ENCODE measurements at regions not wholly inside any gene's neighbourhood (a gene's known extent, or its start where the extent isn't known, plus 50 kb on each side); places are given as distances from the start of the nearest gene placed in this dataset.
"Not testable (repeated sequence)": the region's sequence is repeated elsewhere in the genome, so short reads cannot be mapped to it uniquely, and the experiment has no call there.

DNA sequence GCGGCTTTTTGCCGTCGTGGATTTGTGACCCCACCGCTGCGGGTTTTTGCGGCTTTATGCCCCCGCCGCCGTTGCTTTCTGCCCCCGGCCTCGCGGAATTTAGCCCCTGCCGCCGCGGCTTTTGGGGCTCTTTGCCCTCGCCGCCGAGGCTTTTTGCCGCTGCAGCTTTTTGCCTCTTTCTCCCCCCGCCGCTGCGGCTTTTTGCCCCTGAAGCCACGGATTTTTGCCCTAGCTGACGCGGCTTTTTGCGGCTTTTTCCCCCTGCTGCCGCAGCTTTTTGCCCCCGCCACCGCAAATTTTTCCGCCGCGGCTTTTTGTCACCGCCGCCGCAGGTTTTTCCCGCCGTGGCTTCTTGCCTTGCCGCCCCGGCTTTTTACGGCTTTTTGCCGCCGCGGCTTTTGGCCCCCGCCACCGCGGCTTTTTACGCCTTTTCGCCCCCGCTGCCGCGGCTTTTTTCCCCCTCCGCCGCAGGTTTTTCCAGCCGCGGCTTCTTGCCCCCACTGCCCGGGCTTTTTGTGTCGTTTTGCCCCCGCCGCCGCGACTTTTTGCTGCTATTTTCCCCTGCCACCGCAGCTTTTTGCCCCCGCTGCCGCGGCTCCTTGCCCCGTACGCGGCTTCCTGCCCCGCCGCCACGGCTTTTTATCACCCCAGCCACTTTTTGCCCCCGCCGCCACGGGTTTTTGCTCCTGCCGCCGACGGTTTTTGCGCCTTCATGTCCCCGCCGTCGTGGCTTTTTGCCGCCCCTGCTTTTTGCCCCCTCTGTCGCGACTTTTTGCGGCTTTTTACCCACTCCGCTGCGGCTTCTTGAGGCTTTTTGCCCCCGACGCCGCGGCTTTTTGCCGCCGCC, 3933.6 kb downstream of the SRGAP2C start:
- Mint-ChIP-seq H3K4me3 (ENCODE audit: unreplicated experiment) (no peak overlapping the region), H3K4me1 (ENCODE audit: low read depth, unreplicated experiment) (no peaks in the 10 kb centered on the region), H3K36me3 (ENCODE audit: unreplicated experiment) (peaks cover 7% of the 10 kb centered on the region), H3K27ac (ENCODE audit: unreplicated experiment) (no peak overlapping the region), H3K9me3 (ENCODE audit: unreplicated experiment) (peaks cover 13% of the 10 kb centered on the region), H3K27me3 (ENCODE audit: unreplicated experiment) (peaks cover 5% of the 10 kb centered on the region)
- TF ChIP-seq, protein P1, sequence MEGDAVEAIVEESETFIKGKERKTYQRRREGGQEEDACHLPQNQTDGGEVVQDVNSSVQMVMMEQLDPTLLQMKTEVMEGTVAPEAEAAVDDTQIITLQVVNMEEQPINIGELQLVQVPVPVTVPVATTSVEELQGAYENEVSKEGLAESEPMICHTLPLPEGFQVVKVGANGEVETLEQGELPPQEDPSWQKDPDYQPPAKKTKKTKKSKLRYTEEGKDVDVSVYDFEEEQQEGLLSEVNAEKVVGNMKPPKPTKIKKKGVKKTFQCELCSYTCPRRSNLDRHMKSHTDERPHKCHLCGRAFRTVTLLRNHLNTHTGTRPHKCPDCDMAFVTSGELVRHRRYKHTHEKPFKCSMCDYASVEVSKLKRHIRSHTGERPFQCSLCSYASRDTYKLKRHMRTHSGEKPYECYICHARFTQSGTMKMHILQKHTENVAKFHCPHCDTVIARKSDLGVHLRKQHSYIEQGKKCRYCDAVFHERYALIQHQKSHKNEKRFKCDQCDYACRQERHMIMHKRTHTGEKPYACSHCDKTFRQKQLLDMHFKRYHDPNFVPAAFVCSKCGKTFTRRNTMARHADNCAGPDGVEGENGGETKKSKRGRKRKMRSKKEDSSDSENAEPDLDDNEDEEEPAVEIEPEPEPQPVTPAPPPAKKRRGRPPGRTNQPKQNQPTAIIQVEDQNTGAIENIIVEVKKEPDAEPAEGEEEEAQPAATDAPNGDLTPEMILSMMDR (IDR thresholded peaks at IDR 0.05; ENCODE audit: partially characterized antibody, unreplicated experiment): no peak
- no peak for DNase-seq

DNA sequence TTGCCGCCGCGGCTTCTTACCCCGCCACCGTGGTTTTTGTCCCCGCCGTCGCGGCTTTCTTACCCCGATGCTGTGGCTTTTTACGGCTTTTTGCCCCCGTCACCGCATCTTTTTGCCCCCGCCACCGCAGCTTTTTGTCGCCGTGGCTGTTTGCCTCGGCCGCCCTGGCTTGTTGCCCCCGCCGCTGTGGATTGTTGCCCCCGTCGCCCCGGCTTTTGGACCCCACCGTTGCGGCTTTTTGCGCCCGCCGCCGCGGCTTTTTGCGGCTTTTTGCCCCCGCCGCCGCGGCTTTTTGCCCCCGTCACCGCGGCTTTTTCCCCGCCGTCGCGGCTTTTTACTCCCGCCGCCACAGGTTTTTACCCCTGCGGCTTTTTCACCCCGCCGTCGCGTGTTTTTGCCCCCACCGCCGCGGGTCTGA, 3934.3 kb downstream of the SRGAP2C start:
- H3K27ac Mint-ChIP-seq (ENCODE audit: unreplicated experiment): no peak overlapping the region
- H3K4me3 Mint-ChIP-seq (ENCODE audit: unreplicated experiment): no peak overlapping the region
- H3K9me3 Mint-ChIP-seq (ENCODE audit: unreplicated experiment): peaks cover 15% of the 10 kb centered on the region
- no peaks in the 10 kb centered on the region for H3K4me1 Mint-ChIP-seq (ENCODE audit: low read depth, unreplicated experiment)
- peaks cover 5% of the 10 kb centered on the region for H3K27me3 Mint-ChIP-seq (ENCODE audit: unreplicated experiment)
- TF ChIP-seq, protein P1 (IDR thresholded peaks at IDR 0.05; ENCODE audit: partially characterized antibody, unreplicated experiment): no peak
- no peak for DNase-seq
- H3K36me3 Mint-ChIP-seq (ENCODE audit: unreplicated experiment): peaks cover 9% of the 10 kb centered on the region

DNA sequence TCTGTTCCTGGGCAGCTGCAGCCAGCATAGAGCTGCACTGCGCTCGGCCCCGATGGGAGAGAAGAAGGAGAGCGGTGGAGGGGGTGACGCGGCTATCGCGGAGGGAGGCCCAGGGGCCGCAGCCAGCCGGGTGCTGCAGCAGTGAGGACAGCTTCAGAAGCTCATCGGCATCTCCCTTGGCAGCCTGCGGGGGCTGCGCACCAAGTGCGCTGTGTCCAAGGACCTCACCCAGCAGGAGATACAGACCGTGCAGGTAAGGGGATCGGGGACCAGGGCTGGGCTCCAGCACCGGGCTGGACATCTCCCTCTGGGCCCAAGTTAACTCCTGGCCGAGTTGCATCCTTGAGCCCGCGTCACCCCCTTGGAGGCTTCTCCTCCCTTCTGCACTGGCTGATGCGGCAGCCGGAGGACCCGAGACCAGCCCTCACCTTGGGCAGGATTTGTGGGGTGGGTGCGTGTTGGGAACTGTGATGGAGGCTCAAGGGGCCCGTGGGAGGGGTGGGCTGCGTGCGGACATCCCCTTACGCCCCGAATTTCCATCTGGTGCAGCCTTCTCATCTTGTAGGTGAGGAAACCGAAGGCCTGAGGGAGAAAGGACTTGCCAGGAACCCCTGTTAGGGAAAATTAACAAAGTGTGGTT, 3934.9 kb downstream of the SRGAP2C start:
- H3K4me3 Mint-ChIP-seq (ENCODE audit: unreplicated experiment); H3K27me3 Mint-ChIP-seq (ENCODE audit: unreplicated experiment); DNase-seq; H3K4me1 Mint-ChIP-seq (ENCODE audit: low read depth, unreplicated experiment); H3K27ac Mint-ChIP-seq (ENCODE audit: unreplicated experiment): not testable (repeated sequence)
- Mint-ChIP-seq H3K36me3 (ENCODE audit: unreplicated experiment) (peaks cover 11% of the 10 kb centered on the region), H3K9me3 (ENCODE audit: unreplicated experiment) (peaks cover 20% of the 10 kb centered on the region)

DNA sequence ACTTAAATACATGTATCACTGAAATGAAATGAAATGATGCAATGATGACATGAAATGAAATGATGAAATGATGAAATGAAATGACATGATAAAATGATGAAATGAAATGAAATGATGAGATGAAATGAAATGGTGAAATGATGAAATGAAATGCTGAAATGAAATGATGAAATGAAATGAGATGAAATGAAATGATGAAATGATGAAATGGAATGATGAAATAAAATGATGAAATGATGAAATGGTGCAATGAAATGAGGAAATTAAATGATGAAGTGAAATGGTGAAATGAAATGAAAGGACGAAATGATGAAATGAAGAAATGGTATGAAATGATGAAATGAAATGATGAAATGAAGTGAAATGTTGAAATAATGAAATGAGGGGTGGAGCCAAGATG, 3937.8 kb downstream of the SRGAP2C start:
- Mint-ChIP-seq H3K36me3 (ENCODE audit: unreplicated experiment) (peaks cover 11% of the 10 kb centered on the region), H3K9me3 (ENCODE audit: unreplicated experiment) (peaks cover 28% of the 10 kb centered on the region)
- not testable (repeated sequence) for H3K27me3 Mint-ChIP-seq (ENCODE audit: unreplicated experiment); DNase-seq; H3K27ac Mint-ChIP-seq (ENCODE audit: unreplicated experiment); H3K4me1 Mint-ChIP-seq (ENCODE audit: low read depth, unreplicated experiment); H3K4me3 Mint-ChIP-seq (ENCODE audit: unreplicated experiment)
